ENCODE measurements at regions not wholly inside any gene's neighbourhood (a gene's known extent, or its start where the extent isn't known, plus 50 kb on each side); places are given as distances from the start of the nearest gene placed in this dataset.

DNA sequence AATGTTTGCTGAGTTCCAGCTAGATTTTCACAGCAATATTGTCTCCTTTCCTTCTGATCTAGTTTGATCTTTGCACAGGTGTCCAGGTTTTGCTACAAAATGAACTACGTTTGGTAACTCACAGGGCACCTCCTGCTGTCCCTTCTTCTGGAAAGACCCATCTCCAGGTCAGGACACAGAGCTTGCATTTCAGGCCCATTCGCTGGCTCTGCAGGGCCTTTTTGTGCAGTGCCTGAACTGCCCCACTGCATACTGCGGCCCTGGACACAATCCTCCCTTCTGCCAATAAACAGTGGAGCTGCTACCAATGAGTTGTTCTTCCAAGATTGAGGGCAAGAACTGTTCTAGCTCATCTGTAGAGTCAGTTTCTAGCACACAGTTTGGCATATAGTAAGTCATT, 50.7 kb upstream of the BDH1 start:
- TF ChIP-seq, protein P1, sequence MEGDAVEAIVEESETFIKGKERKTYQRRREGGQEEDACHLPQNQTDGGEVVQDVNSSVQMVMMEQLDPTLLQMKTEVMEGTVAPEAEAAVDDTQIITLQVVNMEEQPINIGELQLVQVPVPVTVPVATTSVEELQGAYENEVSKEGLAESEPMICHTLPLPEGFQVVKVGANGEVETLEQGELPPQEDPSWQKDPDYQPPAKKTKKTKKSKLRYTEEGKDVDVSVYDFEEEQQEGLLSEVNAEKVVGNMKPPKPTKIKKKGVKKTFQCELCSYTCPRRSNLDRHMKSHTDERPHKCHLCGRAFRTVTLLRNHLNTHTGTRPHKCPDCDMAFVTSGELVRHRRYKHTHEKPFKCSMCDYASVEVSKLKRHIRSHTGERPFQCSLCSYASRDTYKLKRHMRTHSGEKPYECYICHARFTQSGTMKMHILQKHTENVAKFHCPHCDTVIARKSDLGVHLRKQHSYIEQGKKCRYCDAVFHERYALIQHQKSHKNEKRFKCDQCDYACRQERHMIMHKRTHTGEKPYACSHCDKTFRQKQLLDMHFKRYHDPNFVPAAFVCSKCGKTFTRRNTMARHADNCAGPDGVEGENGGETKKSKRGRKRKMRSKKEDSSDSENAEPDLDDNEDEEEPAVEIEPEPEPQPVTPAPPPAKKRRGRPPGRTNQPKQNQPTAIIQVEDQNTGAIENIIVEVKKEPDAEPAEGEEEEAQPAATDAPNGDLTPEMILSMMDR (IDR thresholded peaks at IDR 0.05) = no peak
- no peak for TF ChIP-seq POLR2A (IDR thresholded peaks at IDR 0.05)

Data from right lobe of liver (tissue), 4 donors.